BLaER1 treated with 17β-estradiol and CSF1 and Interleukin-3, amounts not matched to agents 10 nM and 100 nM (cell line): ENCODE measurements at regions not wholly inside any gene's neighbourhood (a gene's known extent, or its start where the extent isn't known, plus 50 kb on each side); places are given as distances from the start of the nearest gene placed in this dataset.

ENCODE experiments used
- H3K27ac ChIP-seq, 11 experiments: shearing (Covaris generic); formaldehyde crosslinking; 2 replicates each; pipeline ENCODE4 v1.8.1; 2022
- H3K27me3 ChIP-seq, 11 experiments: shearing (Covaris generic); formaldehyde crosslinking; 2 replicates each; pipeline ENCODE4 v1.8.1; 2022
- H3K36me3 ChIP-seq, 11 experiments: shearing (Covaris generic); formaldehyde crosslinking; 2 replicates each; pipeline ENCODE4 v1.8.1; 2022
- H3K4me1 ChIP-seq, 10 experiments: shearing (Covaris generic); formaldehyde crosslinking; 2 replicates each; pipeline ENCODE4 v1.8.1; 2022
- H3K4me2 ChIP-seq, 11 experiments: shearing (Covaris generic); formaldehyde crosslinking; 2 replicates each; pipeline ENCODE4 v1.8.1; 2022
- H3K4me3 ChIP-seq, 10 experiments: shearing (Covaris generic); formaldehyde crosslinking; 2 replicates each; pipeline ENCODE4 v1.8.1; 2022
- H3K9ac ChIP-seq, 11 experiments: shearing (Covaris generic); formaldehyde crosslinking; 2 replicates each; pipeline ENCODE4 v1.8.1; 2022
- H3K9me3 ChIP-seq, 11 experiments: shearing (Covaris generic); formaldehyde crosslinking; replicated peaks in 1 of 11; 2 replicates each; pipeline ENCODE4 v1.8.1; 2022
- H4K20me1 ChIP-seq, 11 experiments: shearing (Covaris generic); formaldehyde crosslinking; 2 replicates each; pipeline ENCODE4 v1.8.1; 2022
- Cebpa-rat ChIP-seq, 11 experiments: shearing (Covaris generic); IDR thresholded peaks; 2 replicates each; pipeline ENCODE4 v1.8.1; 2022

DNA sequence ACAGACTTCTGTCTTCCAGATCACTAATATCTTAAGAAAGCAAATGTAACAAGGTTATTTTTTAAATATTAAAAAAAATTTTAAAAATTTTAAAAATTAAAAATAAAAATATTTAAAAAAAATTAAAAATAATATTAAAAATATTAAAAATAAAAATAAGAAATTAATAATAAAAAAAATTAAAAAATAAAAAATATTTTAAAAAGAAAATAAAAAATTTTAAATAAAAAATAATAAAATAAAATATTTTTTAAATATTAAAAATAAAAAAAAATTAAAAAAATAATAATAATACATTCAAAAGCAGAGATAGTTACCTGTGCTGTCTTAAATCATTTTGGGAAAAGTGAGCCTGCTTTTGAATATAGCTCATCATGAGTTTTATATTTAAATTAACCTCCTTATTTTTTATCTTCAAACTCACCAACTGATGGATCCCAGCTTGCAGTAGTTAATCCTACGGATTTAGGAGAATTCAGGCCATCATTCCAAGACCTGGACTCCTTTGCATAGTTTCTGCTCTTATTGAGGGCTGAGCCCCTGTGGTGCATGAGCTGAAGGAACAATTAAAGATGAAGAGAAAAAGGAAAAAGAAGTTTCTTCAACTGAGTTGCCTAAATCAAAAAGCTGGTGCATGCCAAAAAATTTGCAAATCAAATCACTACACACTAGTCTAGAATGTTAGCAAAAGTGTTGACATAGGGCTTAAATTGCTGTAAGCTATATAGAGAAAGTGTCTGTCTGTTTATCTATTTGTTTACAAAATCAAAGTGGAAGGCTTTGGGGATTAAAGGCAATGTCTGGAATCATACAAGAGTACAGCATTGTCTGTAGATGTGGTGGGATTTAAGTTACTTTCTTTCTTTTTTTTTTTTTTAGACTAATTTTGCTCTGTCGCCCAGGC, 50.5 kb upstream of the ZNF438 start:
- no peak overlapping the region for H3K4me3 ChIP-seq
- no peak overlapping the region for H3K9ac ChIP-seq
- no peaks in the 10 kb centered on the region for H3K36me3 ChIP-seq
- H3K9me3 ChIP-seq: no peaks in the 10 kb centered on the region
- no peaks in the 10 kb centered on the region for H3K4me1 ChIP-seq
- TF ChIP-seq Cebpa-rat (IDR thresholded peaks at IDR 0.05): no peak
- H4K20me1 ChIP-seq: no peaks in the 10 kb centered on the region
- no peaks in the 10 kb centered on the region for H3K27me3 ChIP-seq
- no peak overlapping the region for H3K4me2 ChIP-seq
- no peak overlapping the region for H3K27ac ChIP-seq

DNA sequence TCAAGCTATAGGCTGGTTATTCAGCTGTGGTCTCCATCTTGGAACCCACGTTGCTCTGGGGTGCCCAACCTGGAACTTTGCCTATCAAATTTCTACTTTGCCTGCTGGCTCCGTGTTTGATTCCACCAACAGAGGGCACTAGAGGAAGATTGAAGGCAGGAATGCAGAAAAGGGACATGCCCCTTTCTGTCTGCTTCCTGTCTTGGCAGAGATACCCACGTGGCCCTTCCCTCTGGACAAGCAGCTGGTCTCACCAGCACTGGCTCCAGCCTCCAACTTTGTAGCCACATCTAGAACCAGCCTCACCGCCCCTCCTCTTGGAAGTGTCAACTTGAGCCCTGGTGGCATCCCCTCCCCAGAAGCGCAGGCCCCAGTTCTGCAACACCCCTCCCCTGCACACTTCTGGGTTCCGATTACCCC, 52.1 kb upstream of the ZNF438 start:
- no peak overlapping the region; a peak in 1 of 22 replicates for H3K4me2 ChIP-seq
- H3K4me1 ChIP-seq: no peaks in the 10 kb centered on the region
- no peak overlapping the region for H3K27ac ChIP-seq
- H3K9me3 ChIP-seq: no peaks in the 10 kb centered on the region
- no peak overlapping the region for H3K9ac ChIP-seq
- H3K36me3 ChIP-seq: no peaks in the 10 kb centered on the region
- no peaks in the 10 kb centered on the region for H4K20me1 ChIP-seq
- H3K27me3 ChIP-seq: no peaks in the 10 kb centered on the region
- no peak overlapping the region for H3K4me3 ChIP-seq
- no peak for TF ChIP-seq Cebpa-rat (IDR thresholded peaks at IDR 0.05)

- no peaks in the 10 kb centered on the region for H3K9me3 ChIP-seq
- peak overlapping the region in 1 of 11 experiments; percentile 9; a peak in 1 of 22 replicates for H3K4me2 ChIP-seq
- no peak overlapping the region for H3K9ac ChIP-seq
- H3K27me3 ChIP-seq: no peaks in the 10 kb centered on the region
- no peak overlapping the region for H3K4me3 ChIP-seq
- H3K27ac ChIP-seq: no peak overlapping the region
- H3K36me3 ChIP-seq: no peaks in the 10 kb centered on the region
- TF ChIP-seq Cebpa-rat (IDR thresholded peaks at IDR 0.05): no peak
- no peaks in the 10 kb centered on the region for H4K20me1 ChIP-seq
- H3K4me1 ChIP-seq: peaks cover 0 to 25% (median 17%) of the 10 kb centered on the region in 10 experiments; a peak in 15 of 20 replicates
These were observed 55.3 kb upstream of the ZNF438 start for GRCh38 chr10:31087011-31087410.

DNA sequence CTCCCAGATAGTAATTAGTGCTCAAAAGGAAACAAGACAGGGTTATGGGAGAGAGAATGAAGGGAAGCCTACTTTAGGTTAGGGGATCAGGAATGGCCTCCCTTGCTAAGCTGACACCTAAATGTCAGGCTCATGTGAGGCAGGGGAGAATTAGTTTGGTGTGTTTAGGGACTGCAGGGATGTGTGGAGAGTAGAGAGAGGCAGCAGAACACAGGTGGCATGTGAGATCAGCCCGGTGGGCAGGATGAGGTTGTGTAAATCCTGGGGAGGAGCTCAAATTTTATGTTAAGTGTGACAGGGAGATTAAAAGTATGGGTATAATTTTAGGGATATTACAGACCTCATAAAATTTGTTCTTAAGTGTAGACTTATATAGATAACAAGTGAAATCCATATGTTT, 56.2 kb upstream of the ZNF438 start:
- Histone ChIP-seq H3K36me3 (no peaks in the 10 kb centered on the region), H3K27me3 (no peaks in the 10 kb centered on the region), H3K27ac (no peak overlapping the region), H3K4me2 (no peak overlapping the region), H3K9ac (no peak overlapping the region), H3K4me1 (peaks cover 0 to 26% (median 17%) of the 10 kb centered on the region in 10 experiments; a peak in 15 of 20 replicates), H4K20me1 (no peaks in the 10 kb centered on the region), H3K9me3 (no peaks in the 10 kb centered on the region), H3K4me3 (no peak overlapping the region)
- no peak for TF ChIP-seq Cebpa-rat (IDR thresholded peaks at IDR 0.05)

DNA sequence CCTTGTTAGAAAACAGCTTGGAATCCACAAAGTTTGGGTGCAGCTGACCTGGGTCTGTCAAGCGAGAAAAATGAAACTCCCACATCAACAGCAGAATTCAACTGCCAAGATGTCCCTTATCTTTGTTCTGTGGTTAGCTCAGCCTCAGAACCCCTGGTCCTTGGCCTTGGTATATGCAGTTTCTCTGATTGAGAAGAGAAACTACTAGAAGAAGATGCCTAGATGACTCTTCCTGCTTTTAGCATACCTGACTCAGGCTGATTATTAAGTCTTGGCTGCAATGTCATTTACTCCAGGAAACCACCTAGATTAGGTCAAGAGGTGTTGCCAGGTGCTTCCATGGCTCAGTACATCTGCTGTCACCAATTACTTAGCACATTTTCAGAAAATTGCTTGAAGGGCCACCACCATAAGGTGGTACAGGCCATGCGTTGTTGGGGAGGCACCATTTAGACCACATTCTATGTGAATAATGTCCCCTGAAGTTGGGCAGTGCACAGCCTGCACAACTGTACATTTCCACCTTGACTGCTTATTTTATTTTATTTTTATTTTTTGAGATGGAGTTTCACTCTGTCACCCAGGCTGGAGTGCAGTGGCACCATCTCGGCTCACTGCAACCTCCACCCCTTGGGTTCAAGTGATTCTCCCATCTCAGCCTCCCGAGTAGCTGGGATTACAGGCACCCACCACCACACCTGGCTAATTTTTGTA, 59.4 kb upstream of the ZNF438 start:
- Histone ChIP-seq H3K4me1 (peaks cover 0 to 26% (median 17%) of the 10 kb centered on the region in 10 experiments; a peak in 15 of 20 replicates), H3K9ac (no peak overlapping the region), H3K27ac (no peak overlapping the region), H4K20me1 (no peaks in the 10 kb centered on the region), H3K27me3 (no peaks in the 10 kb centered on the region), H3K4me3 (no peak overlapping the region), H3K36me3 (no peaks in the 10 kb centered on the region), H3K4me2 (peak overlapping the region in 8 of 11 experiments; percentile 5 to 71 (median 64); a peak in 16 of 22 replicates), H3K9me3 (no peaks in the 10 kb centered on the region)
- TF ChIP-seq Cebpa-rat (IDR thresholded peaks at IDR 0.05): no peak

- no peaks in the 10 kb centered on the region for H3K27me3 ChIP-seq
- no peaks in the 10 kb centered on the region for H4K20me1 ChIP-seq
- no peaks in the 10 kb centered on the region for H3K36me3 ChIP-seq
- no peak overlapping the region for H3K4me3 ChIP-seq
- no peak overlapping the region for H3K9ac ChIP-seq
- no peak for TF ChIP-seq Cebpa-rat (IDR thresholded peaks at IDR 0.05)
- no peak overlapping the region for H3K27ac ChIP-seq
- no peak overlapping the region for H3K4me2 ChIP-seq
- peaks cover 3 to 12% (median 7%) of the 10 kb centered on the region in 10 experiments for H3K4me1 ChIP-seq
- H3K9me3 ChIP-seq: no peaks in the 10 kb centered on the region
These were observed 64.3 kb upstream of the ZNF438 start for GRCh38 chr10:31095677-31096560.

- no peak overlapping the region for H3K4me2 ChIP-seq
- H3K4me3 ChIP-seq: no peak overlapping the region
- H4K20me1 ChIP-seq: no peaks in the 10 kb centered on the region
- no peaks in the 10 kb centered on the region for H3K27me3 ChIP-seq
- H3K9ac ChIP-seq: no peak overlapping the region
- no peak overlapping the region for H3K27ac ChIP-seq
- H3K9me3 ChIP-seq: no peaks in the 10 kb centered on the region
- TF ChIP-seq Cebpa-rat (IDR thresholded peaks at IDR 0.05): no peak
- H3K36me3 ChIP-seq: no peaks in the 10 kb centered on the region
- H3K4me1 ChIP-seq: peaks cover 0 to 12% (median 0%) of the 10 kb centered on the region in 10 experiments; a peak in 7 of 20 replicates
These were observed 66.4 kb upstream of the ZNF438 start for GRCh38 chr10:31098046-31098445.

DNA sequence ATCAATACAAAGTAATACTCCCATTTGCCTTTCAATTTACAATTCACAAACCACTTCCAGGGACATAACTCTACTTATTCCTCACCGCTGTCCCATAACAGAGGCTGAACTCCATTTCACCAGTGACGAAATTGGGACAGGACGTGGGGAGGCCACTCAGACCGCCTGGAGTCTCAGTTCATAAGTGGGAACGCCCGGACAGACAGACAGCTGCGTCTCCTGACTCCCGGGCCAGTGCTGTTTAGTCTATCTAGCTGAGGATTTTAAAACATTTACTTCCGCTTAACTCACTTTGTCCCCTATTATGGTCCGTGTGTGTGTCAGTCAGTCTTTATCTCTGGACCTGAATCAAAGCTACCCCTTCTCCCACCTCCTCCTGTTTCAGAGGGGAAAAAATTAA, 67.4 kb upstream of the ZNF438 start:
- Histone ChIP-seq H3K27ac (no peak overlapping the region), H4K20me1 (no peaks in the 10 kb centered on the region), H3K36me3 (no peaks in the 10 kb centered on the region), H3K9ac (no peak overlapping the region), H3K4me2 (no peak overlapping the region), H3K4me3 (no peak overlapping the region), H3K27me3 (no peaks in the 10 kb centered on the region), H3K9me3 (no peaks in the 10 kb centered on the region), H3K4me1 (peaks cover 0 to 12% (median 0%) of the 10 kb centered on the region in 10 experiments; a peak in 7 of 20 replicates)
- no peak for TF ChIP-seq Cebpa-rat (IDR thresholded peaks at IDR 0.05)

DNA sequence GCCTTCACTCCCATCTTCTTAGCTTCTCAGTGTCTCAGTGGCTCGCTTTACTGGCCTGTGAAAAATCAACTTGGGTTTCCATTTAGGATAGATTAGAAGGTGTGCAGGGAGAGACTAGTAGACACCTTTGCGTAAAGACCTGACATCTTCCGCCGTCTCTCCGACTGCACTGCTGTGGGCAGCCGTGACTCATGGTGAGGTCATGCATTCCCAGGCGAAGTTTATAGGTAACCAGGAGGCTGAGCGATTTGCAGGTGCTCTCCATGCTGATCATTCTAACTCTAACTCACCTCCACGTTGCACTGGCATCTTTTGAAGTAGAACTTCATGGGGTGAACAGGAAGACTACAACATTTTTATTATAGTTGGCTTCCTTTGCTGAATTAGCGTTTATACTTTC, 68.0 kb upstream of the ZNF438 start:
- Histone ChIP-seq H3K27ac (no peak overlapping the region), H3K4me3 (no peak overlapping the region), H4K20me1 (no peaks in the 10 kb centered on the region), H3K27me3 (no peaks in the 10 kb centered on the region), H3K4me2 (no peak overlapping the region), H3K9ac (no peak overlapping the region), H3K9me3 (no peaks in the 10 kb centered on the region), H3K4me1 (peaks cover 0 to 12% (median 0%) of the 10 kb centered on the region in 10 experiments; a peak in 7 of 20 replicates), H3K36me3 (no peaks in the 10 kb centered on the region)
- TF ChIP-seq Cebpa-rat (IDR thresholded peaks at IDR 0.05): no peak
